Loucy (cell line): ENCODE measurements at regions not wholly inside any gene's neighbourhood (a gene's known extent, or its start where the extent isn't known, plus 50 kb on each side); places are given as distances from the start of the nearest gene placed in this dataset.

Source experiments
- EZH2phosphoT487 ChIP-seq: fragments of 200-600 bp; IDR thresholded peaks from 2 replicates; pipeline ENCODE4 v1.6.1; 2018; ENCODE audit warnings: antibody characterized with exemption, mild to moderate bottlenecking, moderate library complexity, borderline replicate concordance
- TF ChIP-seq, protein P1 (sequence below): fragments of 200-600 bp; sonication (generic); conservative IDR thresholded peaks from 2 replicates; pipeline ENCODE4 v1.5.1; 2014; ENCODE audit warnings: mild to moderate bottlenecking, antibody characterized with exemption, low read length

DNA sequence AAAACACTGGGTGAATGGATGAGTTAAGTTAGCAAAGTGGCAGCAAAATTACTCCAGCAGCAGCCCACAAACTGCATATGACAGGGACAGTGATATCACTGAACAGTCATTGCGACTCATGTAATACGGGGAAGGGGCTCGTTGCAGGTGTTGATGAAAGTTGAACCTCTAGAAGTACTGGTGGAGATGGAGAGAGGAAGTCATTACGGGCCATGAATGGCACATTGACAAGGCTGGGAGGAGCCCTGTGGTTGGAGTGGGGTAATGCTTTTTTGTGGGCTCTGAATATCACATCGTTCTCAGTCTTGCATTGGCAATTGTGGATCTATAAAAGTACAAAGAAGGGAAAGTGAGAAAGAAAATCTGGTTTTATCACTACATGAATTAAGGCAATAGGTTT lies 278.1 kb downstream of the ZPLD1 start:
- TF ChIP-seq, protein P1, sequence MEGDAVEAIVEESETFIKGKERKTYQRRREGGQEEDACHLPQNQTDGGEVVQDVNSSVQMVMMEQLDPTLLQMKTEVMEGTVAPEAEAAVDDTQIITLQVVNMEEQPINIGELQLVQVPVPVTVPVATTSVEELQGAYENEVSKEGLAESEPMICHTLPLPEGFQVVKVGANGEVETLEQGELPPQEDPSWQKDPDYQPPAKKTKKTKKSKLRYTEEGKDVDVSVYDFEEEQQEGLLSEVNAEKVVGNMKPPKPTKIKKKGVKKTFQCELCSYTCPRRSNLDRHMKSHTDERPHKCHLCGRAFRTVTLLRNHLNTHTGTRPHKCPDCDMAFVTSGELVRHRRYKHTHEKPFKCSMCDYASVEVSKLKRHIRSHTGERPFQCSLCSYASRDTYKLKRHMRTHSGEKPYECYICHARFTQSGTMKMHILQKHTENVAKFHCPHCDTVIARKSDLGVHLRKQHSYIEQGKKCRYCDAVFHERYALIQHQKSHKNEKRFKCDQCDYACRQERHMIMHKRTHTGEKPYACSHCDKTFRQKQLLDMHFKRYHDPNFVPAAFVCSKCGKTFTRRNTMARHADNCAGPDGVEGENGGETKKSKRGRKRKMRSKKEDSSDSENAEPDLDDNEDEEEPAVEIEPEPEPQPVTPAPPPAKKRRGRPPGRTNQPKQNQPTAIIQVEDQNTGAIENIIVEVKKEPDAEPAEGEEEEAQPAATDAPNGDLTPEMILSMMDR, result no peak
- no peak for TF ChIP-seq EZH2phosphoT487
